ENCODE measurements at regions not wholly inside any gene's neighbourhood (a gene's known extent, or its start where the extent isn't known, plus 50 kb on each side); places are given as distances from the start of the nearest gene placed in this dataset.

DNA sequence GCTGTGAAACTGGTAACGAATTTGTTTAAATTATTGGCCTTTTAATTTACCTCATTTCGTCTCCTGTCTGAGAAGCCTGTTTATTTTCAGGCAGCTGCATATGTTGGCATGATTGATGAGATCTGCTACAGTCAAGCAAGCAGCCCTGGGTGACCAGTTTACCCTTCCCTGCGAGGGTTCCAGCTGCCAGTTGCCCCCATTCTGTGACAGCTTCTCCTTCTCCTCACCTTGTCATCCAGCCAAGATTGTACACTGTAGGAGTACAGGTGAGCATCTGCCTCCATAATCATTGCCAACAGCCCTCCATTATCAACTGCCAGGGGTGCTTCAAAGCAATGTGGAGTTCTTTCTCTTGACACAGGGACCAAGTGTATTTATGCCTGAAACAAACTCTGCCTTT lies 1979.9 kb upstream of the PRR20A start:
- no peak for TF ChIP-seq ZFP30 (CRISPR knock-in tag; IDR thresholded peaks at IDR 0.05)
- TF ChIP-seq, protein P1, sequence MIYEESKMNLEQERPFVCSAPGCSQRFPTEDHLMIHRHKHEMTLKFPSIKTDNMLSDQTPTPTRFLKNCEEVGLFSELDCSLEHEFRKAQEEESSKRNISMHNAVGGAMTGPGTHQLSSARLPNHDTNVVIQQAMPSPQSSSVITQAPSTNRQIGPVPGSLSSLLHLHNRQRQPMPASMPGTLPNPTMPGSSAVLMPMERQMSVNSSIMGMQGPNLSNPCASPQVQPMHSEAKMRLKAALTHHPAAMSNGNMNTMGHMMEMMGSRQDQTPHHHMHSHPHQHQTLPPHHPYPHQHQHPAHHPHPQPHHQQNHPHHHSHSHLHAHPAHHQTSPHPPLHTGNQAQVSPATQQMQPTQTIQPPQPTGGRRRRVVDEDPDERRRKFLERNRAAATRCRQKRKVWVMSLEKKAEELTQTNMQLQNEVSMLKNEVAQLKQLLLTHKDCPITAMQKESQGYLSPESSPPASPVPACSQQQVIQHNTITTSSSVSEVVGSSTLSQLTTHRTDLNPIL (CRISPR knock-in tag; IDR thresholded peaks at IDR 0.05; ENCODE audit: low read depth) = no peak
- TF ChIP-seq, protein P2, sequence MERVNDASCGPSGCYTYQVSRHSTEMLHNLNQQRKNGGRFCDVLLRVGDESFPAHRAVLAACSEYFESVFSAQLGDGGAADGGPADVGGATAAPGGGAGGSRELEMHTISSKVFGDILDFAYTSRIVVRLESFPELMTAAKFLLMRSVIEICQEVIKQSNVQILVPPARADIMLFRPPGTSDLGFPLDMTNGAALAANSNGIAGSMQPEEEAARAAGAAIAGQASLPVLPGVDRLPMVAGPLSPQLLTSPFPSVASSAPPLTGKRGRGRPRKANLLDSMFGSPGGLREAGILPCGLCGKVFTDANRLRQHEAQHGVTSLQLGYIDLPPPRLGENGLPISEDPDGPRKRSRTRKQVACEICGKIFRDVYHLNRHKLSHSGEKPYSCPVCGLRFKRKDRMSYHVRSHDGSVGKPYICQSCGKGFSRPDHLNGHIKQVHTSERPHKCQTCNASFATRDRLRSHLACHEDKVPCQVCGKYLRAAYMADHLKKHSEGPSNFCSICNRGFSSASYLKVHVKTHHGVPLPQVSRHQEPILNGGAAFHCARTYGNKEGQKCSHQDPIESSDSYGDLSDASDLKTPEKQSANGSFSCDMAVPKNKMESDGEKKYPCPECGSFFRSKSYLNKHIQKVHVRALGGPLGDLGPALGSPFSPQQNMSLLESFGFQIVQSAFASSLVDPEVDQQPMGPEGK (CRISPR knock-in tag; IDR thresholded peaks at IDR 0.05; ENCODE audit: borderline replicate concordance) = no peak
- no peak for TF ChIP-seq TCF4 (CRISPR knock-in tag; IDR thresholded peaks at IDR 0.05; ENCODE audit: borderline replicate concordance)
- TF ChIP-seq ZNF70 (CRISPR knock-in tag; IDR thresholded peaks at IDR 0.05) = no peak
- no peak for TF ChIP-seq ZNF565 (CRISPR knock-in tag; conservative IDR thresholded peaks at IDR 0.05; ENCODE audit: low read depth)
- no peak for TF ChIP-seq BACH2 (CRISPR knock-in tag; IDR thresholded peaks at IDR 0.05; ENCODE audit: borderline replicate concordance)
- no peak for TF ChIP-seq ZFP3 (CRISPR knock-in tag; IDR thresholded peaks at IDR 0.05)
- no peak for TF ChIP-seq GLIS3 (CRISPR knock-in tag; IDR thresholded peaks at IDR 0.05)
- TF ChIP-seq, protein P3, sequence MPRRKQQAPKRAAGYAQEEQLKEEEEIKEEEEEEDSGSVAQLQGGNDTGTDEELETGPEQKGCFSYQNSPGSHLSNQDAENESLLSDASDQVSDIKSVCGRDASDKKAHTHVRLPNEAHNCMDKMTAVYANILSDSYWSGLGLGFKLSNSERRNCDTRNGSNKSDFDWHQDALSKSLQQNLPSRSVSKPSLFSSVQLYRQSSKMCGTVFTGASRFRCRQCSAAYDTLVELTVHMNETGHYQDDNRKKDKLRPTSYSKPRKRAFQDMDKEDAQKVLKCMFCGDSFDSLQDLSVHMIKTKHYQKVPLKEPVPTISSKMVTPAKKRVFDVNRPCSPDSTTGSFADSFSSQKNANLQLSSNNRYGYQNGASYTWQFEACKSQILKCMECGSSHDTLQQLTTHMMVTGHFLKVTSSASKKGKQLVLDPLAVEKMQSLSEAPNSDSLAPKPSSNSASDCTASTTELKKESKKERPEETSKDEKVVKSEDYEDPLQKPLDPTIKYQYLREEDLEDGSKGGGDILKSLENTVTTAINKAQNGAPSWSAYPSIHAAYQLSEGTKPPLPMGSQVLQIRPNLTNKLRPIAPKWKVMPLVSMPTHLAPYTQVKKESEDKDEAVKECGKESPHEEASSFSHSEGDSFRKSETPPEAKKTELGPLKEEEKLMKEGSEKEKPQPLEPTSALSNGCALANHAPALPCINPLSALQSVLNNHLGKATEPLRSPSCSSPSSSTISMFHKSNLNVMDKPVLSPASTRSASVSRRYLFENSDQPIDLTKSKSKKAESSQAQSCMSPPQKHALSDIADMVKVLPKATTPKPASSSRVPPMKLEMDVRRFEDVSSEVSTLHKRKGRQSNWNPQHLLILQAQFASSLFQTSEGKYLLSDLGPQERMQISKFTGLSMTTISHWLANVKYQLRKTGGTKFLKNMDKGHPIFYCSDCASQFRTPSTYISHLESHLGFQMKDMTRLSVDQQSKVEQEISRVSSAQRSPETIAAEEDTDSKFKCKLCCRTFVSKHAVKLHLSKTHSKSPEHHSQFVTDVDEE (CRISPR knock-in tag; IDR thresholded peaks at IDR 0.05) = no peak
- no peak for TF ChIP-seq CSDC2 (CRISPR knock-in tag; IDR thresholded peaks at IDR 0.05)
- TF ChIP-seq ISL1 (CRISPR knock-in tag; IDR thresholded peaks at IDR 0.05) = no peak
- TF ChIP-seq RARB (CRISPR knock-in tag; IDR thresholded peaks at IDR 0.05) = no peak
